Hepatocyte (in vitro differentiated cells): ENCODE measurements at regions not wholly inside any gene's neighbourhood (a gene's known extent, or its start where the extent isn't known, plus 50 kb on each side); places are given as distances from the start of the nearest gene placed in this dataset.
"Not testable (repeated sequence)": the region's sequence is repeated elsewhere in the genome, so short reads cannot be mapped to it uniquely, and the experiment has no call there.

ENCODE experiments used
- DNase-seq: peaks from one replicate; pipeline ENCODE4 v3.0.0-alpha.2; 2016; ENCODE audit warnings: low spot score
- H2AFZ ChIP-seq: fragments of 200-600 bp; sonication (generic); 2 replicates; pipeline ENCODE4 v1.6.0; 2016; ENCODE audit warnings: antibody characterized with exemption, mild to moderate bottlenecking
- H3K27ac ChIP-seq: fragments of 200-600 bp; sonication (generic); 2 replicates; pipeline ENCODE4 v1.5.1; 2016; ENCODE audit warnings: mild to moderate bottlenecking
- H3K27me3 ChIP-seq: fragments of 200-600 bp; sonication (generic); 2 replicates; pipeline ENCODE4 v1.6.1; 2016
- H3K36me3 ChIP-seq: fragments of 200-600 bp; sonication (generic); replicated peaks from 2 replicates; pipeline ENCODE4 v1.5.1; 2016; ENCODE audit warnings: low read depth; ENCODE audit not compliant: insufficient read depth
- H3K4me1 ChIP-seq: fragments of 200-600 bp; sonication (generic); 2 replicates; pipeline ENCODE4 v1.5.1; 2016; ENCODE audit warnings: mild to moderate bottlenecking, moderate library complexity; ENCODE audit not compliant: insufficient read depth
- H3K4me2 ChIP-seq: fragments of 200-600 bp; sonication (generic); 2 replicates; pipeline ENCODE4 v1.6.0; 2016
- H3K4me3 ChIP-seq: fragments of 200-600 bp; sonication (generic); 2 replicates; pipeline ENCODE4 v1.5.1; 2016; ENCODE audit warnings: mild to moderate bottlenecking
- H3K79me2 ChIP-seq: fragments of 200-600 bp; sonication (generic); 2 replicates; pipeline ENCODE4 v1.6.0; 2017; ENCODE audit warnings: mild to moderate bottlenecking
- H3K9me2 ChIP-seq: fragments of 200-600 bp; sonication (generic); replicated peaks from 2 replicates; pipeline ENCODE4 v1.6.0; 2017; ENCODE audit warnings: mild to moderate bottlenecking; ENCODE audit not compliant: insufficient read depth
- H3K9me3 ChIP-seq: fragments of 200-600 bp; sonication (generic); 2 replicates; pipeline ENCODE4 v1.5.1; 2016; ENCODE audit warnings: low read depth, mild to moderate bottlenecking
- H4K20me1 ChIP-seq: fragments of 200-600 bp; sonication (generic); 2 replicates; pipeline ENCODE4 v1.6.0; 2016; ENCODE audit warnings: mild to moderate bottlenecking; ENCODE audit not compliant: insufficient read depth, poor library complexity, severe bottlenecking
- CTCF ChIP-seq: fragments of 200-600 bp; sonication (generic); IDR thresholded peaks from 2 replicates; pipeline ENCODE4 v1.5.1; 2016; ENCODE audit warnings: antibody characterized with exemption, mild to moderate bottlenecking; ENCODE audit not compliant: poor library complexity
- EZH2 ChIP-seq: fragments of 200-600 bp; sonication (generic); IDR thresholded peaks from 2 replicates; pipeline ENCODE4 v1.6.1; 2016; ENCODE audit warnings: antibody characterized with exemption, mild to moderate bottlenecking, borderline replicate concordance
- EZH2phosphoT487 ChIP-seq: fragments of 200-600 bp; sonication (generic); IDR thresholded peaks from one replicate; pipeline ENCODE4 v1.6.1; 2018; ENCODE audit warnings: antibody characterized with exemption, mild to moderate bottlenecking, low read depth, moderate library complexity; ENCODE audit not compliant: unreplicated experiment, severe bottlenecking
- WGBS: methylation state at CpG from one replicate; pipeline ENCODE4 v1.1.6; 2016; ENCODE audit warnings: low lambda C conversion rate; ENCODE audit errors: missing lambda C conversion rate; 5-methylcytosine and 5-hydroxymethylcytosine counted together

- WGBS: 67% methylated on average over 6 of the region's 6 CpGs
- Histone ChIP-seq H3K4me2 (no peak overlapping the region), H3K79me2 (no peaks in the 10 kb centered on the region), H3K9me2 (no peaks in the 10 kb centered on the region), H2AFZ (no peak overlapping the region), H3K27ac (no peak overlapping the region), H3K4me1 (no peaks in the 10 kb centered on the region), H4K20me1 (no peaks in the 10 kb centered on the region), H3K36me3 (no peaks in the 10 kb centered on the region), H3K27me3 (no peaks in the 10 kb centered on the region), H3K9me3 (no peaks in the 10 kb centered on the region), H3K4me3 (no peak overlapping the region)
- DNase-seq: no peak
- TF ChIP-seq CTCF: no peak
- no peak for TF ChIP-seq EZH2phosphoT487
- TF ChIP-seq EZH2: no peak
Observed at GRCh38 chr2:114294741-114295140, 147.7 kb upstream of the DPP10 start.

- H3K27me3 ChIP-seq, H3K4me3 ChIP-seq, H3K36me3 ChIP-seq, H3K4me1 ChIP-seq, H3K9me3 ChIP-seq, H4K20me1 ChIP-seq, H3K4me2 ChIP-seq, H3K27ac ChIP-seq, DNase-seq, H2AFZ ChIP-seq, H3K9me2 ChIP-seq, H3K79me2 ChIP-seq: not testable (repeated sequence)
- 100% methylated on average over 3 of the region's 3 CpGs for WGBS
Observed at GRCh38 chr2:114300351-114300750, 142.1 kb upstream of the DPP10 start.

- WGBS: 73% methylated on average over 2 of the region's 2 CpGs
Observed at GRCh38 chr2:114316532-114317300, 125.7 kb upstream of the DPP10 start.

GRCh38 chr2:114330594-114330993 lies 111.8 kb upstream of the DPP10 start:
- Histone ChIP-seq H3K79me2 (no peaks in the 10 kb centered on the region), H4K20me1 (no peaks in the 10 kb centered on the region), H3K36me3 (no peaks in the 10 kb centered on the region), H3K4me2 (no peak overlapping the region), H3K9me3 (no peaks in the 10 kb centered on the region), H3K9me2 (no peaks in the 10 kb centered on the region), H2AFZ (no peak overlapping the region), H3K4me1 (no peaks in the 10 kb centered on the region), H3K27ac (peak overlapping the region; percentile 13), H3K27me3 (no peaks in the 10 kb centered on the region), H3K4me3 (no peak overlapping the region)
- no peak for DNase-seq
- 61% methylated on average over 1 of the region's 1 CpG for WGBS
- no peak for TF ChIP-seq EZH2phosphoT487
- TF ChIP-seq EZH2: no peak
- no peak for TF ChIP-seq CTCF

More at GRCh38 chr2:114316532-114317300, 125.7 kb upstream of the DPP10 start:
- H3K4me3 ChIP-seq: no peak overlapping the region
- H2AFZ ChIP-seq: no peak overlapping the region
- no peaks in the 10 kb centered on the region for H3K36me3 ChIP-seq
- no peak for TF ChIP-seq EZH2phosphoT487
- no peak for TF ChIP-seq CTCF
- TF ChIP-seq EZH2: no peak
- no peak overlapping the region for H3K4me2 ChIP-seq
- DNase-seq: no peak
- H3K9me2 ChIP-seq: no peaks in the 10 kb centered on the region
- H3K27me3 ChIP-seq: no peaks in the 10 kb centered on the region
- H4K20me1 ChIP-seq: no peaks in the 10 kb centered on the region
- H3K27ac ChIP-seq: no peak overlapping the region
- H3K9me3 ChIP-seq: no peaks in the 10 kb centered on the region
- no peaks in the 10 kb centered on the region for H3K79me2 ChIP-seq
- H3K4me1 ChIP-seq: no peaks in the 10 kb centered on the region
